Breast epithelium (tissue), 4 donors: ENCODE measurements at regions not wholly inside any gene's neighbourhood (a gene's known extent, or its start where the extent isn't known, plus 50 kb on each side); places are given as distances from the start of the nearest gene placed in this dataset.

Source experiments
- DNase-seq, 2 donors: peaks; one replicate each; pipeline ENCODE4 v3.0.0-alpha.2; 2019; ENCODE audit warnings: low spot score in 2 of 2
- H3K27ac ChIP-seq, 2 donors: fragments of 200-600 bp; sonication (generic) in 1 of 2; one replicate each; pipeline ENCODE4 v1.5.1; 2016 to 2019; ENCODE audit warnings: mild to moderate bottlenecking in 1 of 2
- H3K27me3 ChIP-seq, 2 donors: fragments of 200-600 bp; sonication (generic) in 1 of 2; one replicate each; pipeline versions ENCODE4 v1.5.1 to v1.6.0; 2017 to 2019; ENCODE audit warnings: control low read depth in 1 of 2, mild to moderate bottlenecking in 1 of 2
- H3K36me3 ChIP-seq: fragments of 200-600 bp; one replicate; pipeline ENCODE4 v1.5.1; 2019
- H3K4me1 ChIP-seq, 2 donors: fragments of 200-600 bp; sonication (generic); one replicate each; pipeline ENCODE4 v1.5.1; 2016 to 2019; ENCODE audit warnings: control low read depth in 1 of 2
- H3K4me3 ChIP-seq, 3 donors: fragments of 200-600 bp; sonication (generic); 1 replicate in 2 of 3; 2 replicates in 1 of 3; pipeline ENCODE4 v1.5.1; 2016 to 2019; ENCODE audit warnings: mild to moderate bottlenecking in 3 of 3, moderate library complexity in 2 of 3
- H3K9me3 ChIP-seq, 2 donors: fragments of 200-600 bp; sonication (generic) in 1 of 2; one replicate each; pipeline ENCODE4 v1.5.1; 2016 to 2019; ENCODE audit warnings: control low read depth in 1 of 2
- CTCF ChIP-seq, 3 donors: fragments of 450-650 bp; IDR thresholded peaks; one replicate each; pipeline ENCODE4 v1.5.1; 2016 to 2017; ENCODE audit warnings: antibody characterized with exemption in 3 of 3, mild to moderate bottlenecking in 3 of 3, moderate library complexity in 3 of 3
- POLR2A ChIP-seq: fragments of 450-650 bp; IDR thresholded peaks from one replicate; pipeline ENCODE4 v1.6.1; 2016; ENCODE audit warnings: antibody characterized with exemption, mild to moderate bottlenecking, moderate library complexity
- POLR2AphosphoS5 ChIP-seq, 3 donors: sonication (generic); formaldehyde crosslinking; IDR thresholded peaks; one replicate each; pipeline ENCODE4 v1.6.1; 2017; ENCODE audit warnings: antibody characterized with exemption in 3 of 3
- intact Hi-C: fragments of 100-400 bp; cut with DNase I; formaldehyde crosslinking; loops from one replicate; pipeline ENCODE4 v1.15.1; 2023; ENCODE audit warnings: low total_unique reads

DNA sequence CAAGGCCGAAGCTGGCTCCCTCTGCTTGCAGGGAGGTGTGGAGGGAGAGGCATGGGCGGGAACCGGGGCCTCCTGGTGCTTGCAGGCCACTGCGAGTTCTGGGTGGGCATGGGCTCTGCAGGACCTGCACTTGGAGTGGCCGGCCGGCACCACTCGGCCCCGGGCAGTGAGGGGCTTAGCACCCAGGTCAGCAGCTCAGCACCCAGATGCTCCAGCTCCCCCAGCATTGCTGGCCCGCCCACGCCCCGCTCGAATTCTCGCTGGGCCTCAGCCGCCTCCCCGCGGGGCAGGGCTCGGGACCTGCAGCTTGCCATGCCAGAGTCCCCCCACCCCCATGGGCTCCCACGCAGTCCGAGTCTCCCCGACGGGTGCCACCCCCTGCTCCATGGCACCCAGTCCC is 176.2 kb upstream of the FAM98A start:
- TF ChIP-seq POLR2A (no peak), CTCF (IDR thresholded peaks at IDR 0.05) (no peak), POLR2AphosphoS5 (IDR thresholded peaks at IDR 0.05) (no peak)
- no peak for DNase-seq
- Histone ChIP-seq H3K4me3 (no peak overlapping the region), H3K4me1 (no peaks in the 10 kb centered on the region), H3K27me3 (no peaks in the 10 kb centered on the region), H3K27ac (no peak overlapping the region), H3K36me3 (no peaks in the 10 kb centered on the region), H3K9me3 (no peaks in the 10 kb centered on the region)
- intact Hi-C loops = no loop called here

DNA sequence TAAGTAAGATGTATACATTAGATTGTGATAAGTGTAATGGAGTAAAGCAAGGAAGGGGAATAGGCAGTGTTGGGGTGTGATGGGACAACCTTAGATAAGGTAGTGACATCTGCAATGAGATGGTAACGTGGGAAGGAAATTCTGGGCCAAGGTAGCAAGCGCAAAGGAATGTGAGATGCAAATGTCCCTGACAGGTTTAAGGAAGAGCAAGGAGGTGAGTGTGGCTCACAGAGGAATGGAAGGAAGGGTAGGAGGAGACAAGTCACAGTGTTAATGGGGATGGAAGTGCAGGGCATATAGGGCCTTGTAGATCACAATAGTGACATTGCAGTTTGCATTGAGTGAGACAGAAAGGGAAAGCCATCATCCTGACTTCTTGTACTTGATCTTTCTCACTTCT is 170.9 kb upstream of the FAM98A start:
- intact Hi-C loops = loop anchor here (5.0 kb wide), 1 partner anchor 657 kb away; no protein-coding TSS in a partner anchor
- H3K36me3 ChIP-seq = no peaks in the 10 kb centered on the region
- no peaks in the 10 kb centered on the region for H3K9me3 ChIP-seq
- no peaks in the 10 kb centered on the region for H3K4me1 ChIP-seq
- no peaks in the 10 kb centered on the region for H3K27me3 ChIP-seq
- H3K4me3 ChIP-seq = no peak overlapping the region
- DNase-seq = no peak
- H3K27ac ChIP-seq = no peak overlapping the region
- TF ChIP-seq CTCF (IDR thresholded peaks at IDR 0.05) (no peak), POLR2AphosphoS5 (IDR thresholded peaks at IDR 0.05) (no peak), POLR2A (no peak)

DNA sequence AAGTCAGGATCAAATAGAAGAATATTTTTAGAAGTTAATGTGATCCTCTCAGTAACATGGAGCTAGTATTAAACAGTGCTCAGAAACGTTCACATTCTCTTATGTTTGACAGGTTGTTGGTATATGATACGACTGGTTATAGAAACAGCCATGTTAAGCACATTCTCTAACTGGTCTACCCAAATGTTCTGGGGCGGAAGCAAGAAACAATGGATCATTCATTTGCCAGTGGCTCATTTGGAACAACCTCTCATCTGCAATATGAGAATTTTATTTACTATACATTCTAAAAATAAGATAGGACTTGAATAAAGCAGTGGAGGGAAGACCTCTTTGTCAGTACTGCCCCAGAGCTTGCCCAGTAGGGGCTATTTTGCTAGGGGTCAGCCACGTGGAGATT is 167.1 kb upstream of the FAM98A start:
- Histone ChIP-seq H3K27ac (no peak overlapping the region), H3K9me3 (no peaks in the 10 kb centered on the region), H3K4me1 (no peaks in the 10 kb centered on the region), H3K36me3 (no peaks in the 10 kb centered on the region), H3K4me3 (no peak overlapping the region), H3K27me3 (no peaks in the 10 kb centered on the region)
- intact Hi-C loops = loop anchor here (10.0 kb wide), 1 partner anchor 81 kb away; no protein-coding TSS in a partner anchor
- no peak for DNase-seq
- TF ChIP-seq CTCF (IDR thresholded peaks at IDR 0.05) = no peak
- no peak for TF ChIP-seq POLR2A
- no peak for TF ChIP-seq POLR2AphosphoS5 (IDR thresholded peaks at IDR 0.05)

DNA sequence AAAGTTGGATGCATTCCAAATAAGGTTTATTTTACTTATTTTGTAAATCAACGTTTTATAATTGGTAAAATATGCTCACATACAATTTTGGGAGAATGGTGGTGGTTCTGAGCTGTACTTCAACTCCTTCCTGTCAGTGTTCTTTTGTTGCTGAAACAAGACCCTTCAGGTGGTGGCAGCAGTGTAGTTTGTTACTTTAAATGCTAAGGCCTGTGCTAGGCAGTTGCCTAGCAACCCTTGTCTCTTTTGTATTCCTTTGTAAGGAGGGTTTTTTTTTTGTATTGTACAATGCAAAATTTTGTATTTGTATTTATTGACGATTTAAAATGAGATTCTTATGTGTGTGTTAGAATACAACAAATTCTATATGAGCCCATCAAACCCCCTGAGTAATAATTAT is 166.0 kb upstream of the FAM98A start:
- intact Hi-C loops = loop anchor here (10.0 kb wide), 1 partner anchor 80 kb away; no protein-coding TSS in a partner anchor
- TF ChIP-seq POLR2AphosphoS5 (IDR thresholded peaks at IDR 0.05) (no peak), POLR2A (no peak), CTCF (IDR thresholded peaks at IDR 0.05) (no peak)

DNA sequence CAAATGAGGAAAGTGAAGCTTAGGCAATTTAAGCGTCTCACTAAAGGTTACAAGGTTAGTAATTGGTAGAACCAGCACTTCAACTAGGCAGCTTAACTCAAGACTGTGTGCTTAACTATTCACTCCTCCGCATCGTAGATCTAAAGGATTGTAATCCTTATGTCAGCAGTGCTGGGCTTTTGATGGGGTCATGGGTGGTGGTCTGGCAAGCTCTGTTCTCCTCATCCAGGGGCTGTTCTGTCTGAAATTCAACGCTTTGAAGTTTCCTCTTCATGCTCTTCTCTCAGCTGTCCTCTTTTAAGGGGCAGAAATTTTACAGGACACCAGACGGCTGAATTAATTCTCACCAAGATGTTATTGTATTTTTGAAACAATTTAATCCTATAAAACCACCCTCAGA is 165.5 kb upstream of the FAM98A start:
- intact Hi-C loops = loop anchor here (10.0 kb wide), 1 partner anchor 80 kb away; no protein-coding TSS in a partner anchor
- no peaks in the 10 kb centered on the region for H3K9me3 ChIP-seq
- H3K36me3 ChIP-seq = no peaks in the 10 kb centered on the region
- H3K27ac ChIP-seq = no peak overlapping the region
- H3K4me1 ChIP-seq = no peaks in the 10 kb centered on the region
- no peaks in the 10 kb centered on the region for H3K27me3 ChIP-seq
- TF ChIP-seq POLR2AphosphoS5 (IDR thresholded peaks at IDR 0.05) = no peak
- no peak for TF ChIP-seq CTCF (IDR thresholded peaks at IDR 0.05)
- TF ChIP-seq POLR2A = no peak
- H3K4me3 ChIP-seq = no peak overlapping the region
- no peak for DNase-seq

More for the DNA sequence above, 166.0 kb upstream of the FAM98A start:
- no peak overlapping the region for H3K27ac ChIP-seq
- H3K4me1 ChIP-seq = no peaks in the 10 kb centered on the region
- no peaks in the 10 kb centered on the region for H3K36me3 ChIP-seq
- no peaks in the 10 kb centered on the region for H3K9me3 ChIP-seq
- no peak for DNase-seq
- no peaks in the 10 kb centered on the region for H3K27me3 ChIP-seq
- no peak overlapping the region for H3K4me3 ChIP-seq
